ENCODE measurements at regions not wholly inside any gene's neighbourhood (a gene's known extent, or its start where the extent isn't known, plus 50 kb on each side); places are given as distances from the start of the nearest gene placed in this dataset.

- H3K9ac ChIP-seq, result no peak overlapping the region
- no peak overlapping the region for H3K27ac ChIP-seq
- no peak overlapping the region for H3K4me2 ChIP-seq
- no peaks in the 10 kb centered on the region for H3K4me1 ChIP-seq (ENCODE audit: low read depth, poor library complexity, severe bottlenecking)
- H4K20me1 ChIP-seq (ENCODE audit: insufficient read depth), result no peaks in the 10 kb centered on the region
- no peaks in the 10 kb centered on the region for H3K36me3 ChIP-seq (ENCODE audit: insufficient read depth)
- H3K4me3 ChIP-seq (IDR thresholded peaks at IDR 0.05; ENCODE audit: insufficient read depth, low read depth, low read length), result no peak overlapping the region
- H3K79me2 ChIP-seq (ENCODE audit: insufficient read depth, low read depth), result no peaks in the 10 kb centered on the region
- no peaks in the 10 kb centered on the region for H3K27me3 ChIP-seq (ENCODE audit: insufficient read depth, low read depth)
- TF ChIP-seq CTCF (conservative IDR thresholded peaks at IDR 0.05; ENCODE audit: low read depth, low read length), result no peak
- no peak overlapping the region for H2AFZ ChIP-seq (ENCODE audit: low read depth)
Observed at GRCh38 chr4:180861651-180862050, 1381.6 kb upstream of the TENM3 start.

GRCh38 chr4:180866933-180867643 is 1376.1 kb upstream of the TENM3 start:
- no peak overlapping the region for H3K4me3 ChIP-seq (IDR thresholded peaks at IDR 0.05; ENCODE audit: insufficient read depth, low read depth, low read length)
- H3K4me2 ChIP-seq, result no peak overlapping the region
- no peaks in the 10 kb centered on the region for H3K79me2 ChIP-seq (ENCODE audit: insufficient read depth, low read depth)
- H3K9ac ChIP-seq, result no peak overlapping the region
- H3K27ac ChIP-seq, result no peak overlapping the region
- H3K36me3 ChIP-seq (ENCODE audit: insufficient read depth), result no peaks in the 10 kb centered on the region
- H4K20me1 ChIP-seq (ENCODE audit: insufficient read depth), result no peaks in the 10 kb centered on the region
- H3K4me1 ChIP-seq (ENCODE audit: low read depth, poor library complexity, severe bottlenecking), result no peaks in the 10 kb centered on the region
- no peak for TF ChIP-seq CTCF (conservative IDR thresholded peaks at IDR 0.05; ENCODE audit: low read depth, low read length)
- no peaks in the 10 kb centered on the region for H3K27me3 ChIP-seq (ENCODE audit: insufficient read depth, low read depth)
- H2AFZ ChIP-seq (ENCODE audit: low read depth), result no peak overlapping the region

GRCh38 chr4:180870623-180871022 is 1372.6 kb upstream of the TENM3 start:
- Histone ChIP-seq H3K9ac (no peak overlapping the region), H2AFZ (ENCODE audit: low read depth) (no peak overlapping the region), H4K20me1 (ENCODE audit: insufficient read depth) (no peaks in the 10 kb centered on the region), H3K4me2 (no peak overlapping the region), H3K27me3 (ENCODE audit: insufficient read depth, low read depth) (no peaks in the 10 kb centered on the region), H3K27ac (no peak overlapping the region), H3K79me2 (ENCODE audit: insufficient read depth, low read depth) (no peaks in the 10 kb centered on the region), H3K36me3 (ENCODE audit: insufficient read depth) (no peaks in the 10 kb centered on the region), H3K4me3 (IDR thresholded peaks at IDR 0.05; ENCODE audit: insufficient read depth, low read depth, low read length) (no peak overlapping the region), H3K4me1 (ENCODE audit: low read depth, poor library complexity, severe bottlenecking) (no peaks in the 10 kb centered on the region)
- TF ChIP-seq CTCF (conservative IDR thresholded peaks at IDR 0.05; ENCODE audit: low read depth, low read length), result no peak

GRCh38 chr4:180898305-180898704 is 1344.9 kb upstream of the TENM3 start:
- no peaks in the 10 kb centered on the region for H3K79me2 ChIP-seq (ENCODE audit: insufficient read depth, low read depth)
- no peak overlapping the region for H3K4me3 ChIP-seq (IDR thresholded peaks at IDR 0.05; ENCODE audit: insufficient read depth, low read depth, low read length)
- H3K36me3 ChIP-seq (ENCODE audit: insufficient read depth), result no peaks in the 10 kb centered on the region
- no peak overlapping the region for H3K9ac ChIP-seq
- no peak for TF ChIP-seq CTCF (conservative IDR thresholded peaks at IDR 0.05; ENCODE audit: low read depth, low read length)
- no peaks in the 10 kb centered on the region for H3K4me1 ChIP-seq (ENCODE audit: low read depth, poor library complexity, severe bottlenecking)
- no peaks in the 10 kb centered on the region for H3K27me3 ChIP-seq (ENCODE audit: insufficient read depth, low read depth)
- H4K20me1 ChIP-seq (ENCODE audit: insufficient read depth), result no peaks in the 10 kb centered on the region
- H3K27ac ChIP-seq, result no peak overlapping the region
- H3K4me2 ChIP-seq, result no peak overlapping the region
- H2AFZ ChIP-seq (ENCODE audit: low read depth), result no peak overlapping the region

All from KMS-11 (cell line).